A673 (cell line): ENCODE measurements at regions not wholly inside any gene's neighbourhood (a gene's known extent, or its start where the extent isn't known, plus 50 kb on each side); places are given as distances from the start of the nearest gene placed in this dataset.
"Not testable (repeated sequence)": the region's sequence is repeated elsewhere in the genome, so short reads cannot be mapped to it uniquely, and the experiment has no call there.

Experiments used
- BruUV-seq: library from RNA; stranded (reverse); fragments of 400-500 nt; replicated peaks from 2 replicates; lab custom pipeline; 2021; lab: Mats Ljungman, UMichigan
- CTCF ChIA-PET: fragments of 300-600 bp; sonication (Branson Sonifier 250); formaldehyde crosslinking; loops from one replicate; lab custom pipeline; 2022; ENCODE audit warnings: antibody characterized with exemption; lab: Charles Lee
- POLR2A ChIA-PET: fragments of 300-600 bp; sonication (Branson Sonifier 250); formaldehyde crosslinking; loops from one replicate; lab custom pipeline; 2022; ENCODE audit warnings: antibody characterized with exemption; ENCODE audit not compliant: low non-redundant PET; lab: Charles Lee
- DNase-seq: peaks from one replicate; pipeline ENCODE4 v3.0.0-alpha.2; 2015; ENCODE audit warnings: low spot score
- H3K27ac ChIP-seq: fragments of 200-600 bp; sonication (generic); 2 replicates; pipeline ENCODE4 v1.5.1; 2016; ENCODE audit warnings: mixed run types, low read depth, mild to moderate bottlenecking, mixed read lengths, antibody characterized with exemption, low read length; ENCODE audit not compliant: poor library complexity, severe bottlenecking
- H3K27me3 ChIP-seq: fragments of 200-600 bp; sonication (generic); replicated peaks from 2 replicates; pipeline ENCODE4 v1.6.1; 2017; ENCODE audit warnings: mixed run types, low read depth, mild to moderate bottlenecking, mixed read lengths, antibody characterized with exemption, low read length; ENCODE audit not compliant: insufficient read depth, poor library complexity
- H3K36me3 ChIP-seq: fragments of 200-600 bp; sonication (generic); 2 replicates; pipeline ENCODE4 v1.6.1; 2016; ENCODE audit warnings: mixed run types, mild to moderate bottlenecking, mixed read lengths, antibody characterized with exemption, low read length; ENCODE audit not compliant: insufficient read depth, poor library complexity, severe bottlenecking
- H3K4me1 ChIP-seq: fragments of 200-600 bp; sonication (generic); 2 replicates; pipeline ENCODE4 v1.6.1; 2017; ENCODE audit warnings: mixed run types, mild to moderate bottlenecking, mixed read lengths, antibody characterized with exemption, low read length; ENCODE audit not compliant: insufficient read depth, poor library complexity, severe bottlenecking
- H3K4me3 ChIP-seq: fragments of 200-600 bp; sonication (generic); 2 replicates; pipeline ENCODE4 v1.5.1; 2016; ENCODE audit warnings: low read depth, mixed run types, mild to moderate bottlenecking, mixed read lengths, low read length; ENCODE audit not compliant: poor library complexity, severe bottlenecking
- H3K9me3 ChIP-seq: fragments of 200-600 bp; sonication (generic); 2 replicates; pipeline ENCODE4 v1.6.1; 2016; ENCODE audit warnings: mixed run types, low read depth, mild to moderate bottlenecking, mixed read lengths, antibody characterized with exemption, low read length; ENCODE audit not compliant: poor library complexity, severe bottlenecking
- CTCF ChIP-seq: fragments of 300-800, 200-600 bp; sonication (generic); conservative IDR thresholded peaks from 2 replicates; pipeline ENCODE4 v1.5.1; 2017; ENCODE audit warnings: low read depth, mild to moderate bottlenecking, antibody characterized with exemption, low read length, moderate library complexity, mixed read lengths
- EZH2 ChIP-seq: fragments of 200-600 bp; sonication (generic); IDR thresholded peaks from 2 replicates; pipeline ENCODE4 v1.6.1; 2017; ENCODE audit warnings: borderline replicate concordance, low read depth, mild to moderate bottlenecking, mixed read lengths, antibody characterized with exemption, low read length; ENCODE audit not compliant: poor library complexity, severe bottlenecking
- intact Hi-C: fragments of 100-400 bp; cut with micrococcal nuclease; formaldehyde crosslinking; loops from one replicate; pipeline ENCODE4 v1.10.0; 2022; ENCODE audit not compliant: unreplicated experiment

DNA sequence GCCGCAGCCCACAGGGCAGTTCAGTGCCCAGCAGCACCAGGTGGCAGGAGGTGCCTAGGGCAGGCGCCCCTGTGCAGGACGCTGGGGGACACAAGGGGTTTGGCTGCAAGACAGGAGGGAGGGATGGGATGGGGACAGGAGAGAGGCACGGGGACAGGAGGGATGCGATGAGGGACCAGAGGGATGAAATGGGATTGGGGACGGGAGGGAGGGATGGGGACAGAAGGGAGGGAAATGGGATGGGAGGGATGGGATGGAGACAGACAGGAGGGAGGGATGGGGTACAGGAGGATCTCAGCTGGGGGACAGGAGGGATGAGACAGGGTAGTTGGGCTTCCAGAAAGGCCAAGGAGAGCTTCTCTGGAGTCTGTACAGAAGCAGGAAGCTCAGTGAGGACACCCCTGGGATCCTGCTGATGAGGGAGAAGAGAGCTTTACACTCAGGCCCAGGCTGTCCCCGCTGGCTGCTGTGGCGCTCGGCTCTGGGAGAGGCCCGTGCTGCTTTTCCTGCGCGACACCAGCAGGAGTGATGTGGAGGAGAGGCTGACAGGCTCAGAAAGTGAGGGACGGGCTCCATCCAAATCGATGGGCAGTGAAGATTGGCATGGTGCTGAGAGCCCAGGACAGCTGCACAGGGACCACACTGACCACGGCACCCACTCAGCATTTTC, 400.8 kb downstream of the SMOC2 start:
- intact Hi-C loops: no loop called here
- Histone ChIP-seq H3K4me1 (no peaks in the 10 kb centered on the region), H3K4me3 (no peak overlapping the region), H3K36me3 (no peaks in the 10 kb centered on the region), H3K9me3 (no peaks in the 10 kb centered on the region), H3K27me3 (no peaks in the 10 kb centered on the region), H3K27ac (no peak overlapping the region)
- POLR2A ChIA-PET: no interaction called here
- DNase-seq: no peak
- CTCF ChIA-PET: no interaction called here
- TF ChIP-seq CTCF (no peak), EZH2 (no peak)
- no TSS peak for BruUV-seq

- H3K4me1 ChIP-seq, H3K4me3 ChIP-seq, H3K27me3 ChIP-seq, intact Hi-C loops, DNase-seq, H3K27ac ChIP-seq, CTCF ChIA-PET, POLR2A ChIA-PET, H3K36me3 ChIP-seq, H3K9me3 ChIP-seq, BruUV-seq: not testable (repeated sequence)
These were observed 399.9 kb downstream of the SMOC2 start for GRCh38 chr6:168840932-168841331.

DNA sequence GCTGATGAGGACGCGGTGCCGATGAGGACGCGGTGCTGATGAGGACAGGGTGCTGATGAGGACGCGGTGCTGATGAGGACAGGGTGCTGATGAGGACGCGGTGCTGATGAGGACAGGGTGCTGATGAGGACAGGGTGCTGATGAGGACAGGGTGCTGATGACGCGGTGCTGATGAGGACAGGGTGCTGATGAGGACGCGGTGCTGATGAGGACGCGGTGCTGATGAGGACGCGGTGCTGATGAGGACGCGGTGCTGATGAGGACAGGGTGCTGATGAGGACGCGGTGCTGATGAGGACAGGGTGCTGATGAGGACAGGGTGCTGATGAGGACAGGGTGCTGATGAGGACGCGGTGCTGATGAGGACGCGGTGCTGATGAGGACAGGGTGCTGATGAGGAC, 399.3 kb downstream of the SMOC2 start:
- BruUV-seq, CTCF ChIA-PET, H3K36me3 ChIP-seq, POLR2A ChIA-PET, H3K9me3 ChIP-seq, DNase-seq, intact Hi-C loops, H3K4me1 ChIP-seq, H3K4me3 ChIP-seq, H3K27ac ChIP-seq, H3K27me3 ChIP-seq: not testable (repeated sequence)

GRCh38 chr6:168838037-168838399, 397.0 kb downstream of the SMOC2 start:
- Histone ChIP-seq H3K4me1 (no peaks in the 10 kb centered on the region), H3K4me3 (no peak overlapping the region), H3K9me3 (no peaks in the 10 kb centered on the region), H3K36me3 (no peaks in the 10 kb centered on the region), H3K27ac (no peak overlapping the region), H3K27me3 (no peaks in the 10 kb centered on the region)
- intact Hi-C loops: no loop called here
- POLR2A ChIA-PET: no interaction called here
- DNase-seq: no peak
- TF ChIP-seq EZH2 (no peak), CTCF (no peak)
- CTCF ChIA-PET: no interaction called here
- BruUV-seq: no TSS peak
